ENCODE measurements at regions not wholly inside any gene's neighbourhood (a gene's known extent, or its start where the extent isn't known, plus 50 kb on each side); places are given as distances from the start of the nearest gene placed in this dataset.

- no peak overlapping the region for H3K4me3 Mint-ChIP-seq
- no peaks in the 10 kb centered on the region for H3K4me1 Mint-ChIP-seq (ENCODE audit: low read depth)
- no peak for TF ChIP-seq CTCF (IDR thresholded peaks at IDR 0.05)
- no peaks in the 10 kb centered on the region for H3K27me3 Mint-ChIP-seq
- DNase-seq (no peak), ATAC-seq (no peak)
- no peaks in the 10 kb centered on the region for H3K36me3 Mint-ChIP-seq (ENCODE audit: low read depth)
- ChIA-PET CTCF (no interaction called here), POLR2A (no interaction called here)
- no peak overlapping the region for H3K27ac Mint-ChIP-seq
- peaks cover 9% of the 10 kb centered on the region for H3K9me3 Mint-ChIP-seq
- intact Hi-C loops (cut with micrococcal nuclease), result no loop called here
Measured at GRCh38 chr13:69461397-69461796, 646.2 kb upstream of the ATXN8OS start.

GRCh38 chr13:69459346-69459745 is 648.3 kb upstream of the ATXN8OS start:
- no peak for TF ChIP-seq CTCF (IDR thresholded peaks at IDR 0.05)
- Mint-ChIP-seq H3K36me3 (ENCODE audit: low read depth) (no peaks in the 10 kb centered on the region), H3K27me3 (no peaks in the 10 kb centered on the region), H3K9me3 (peaks cover 9% of the 10 kb centered on the region), H3K4me3 (no peak overlapping the region), H3K4me1 (ENCODE audit: low read depth) (no peaks in the 10 kb centered on the region), H3K27ac (no peak overlapping the region)
- DNase-seq (no peak), ATAC-seq (no peak)
- ChIA-PET CTCF (no interaction called here), POLR2A (no interaction called here)
- intact Hi-C loops (cut with micrococcal nuclease), result no loop called here

- Mint-ChIP-seq H3K27me3 (no peaks in the 10 kb centered on the region), H3K27ac (no peak overlapping the region), H3K9me3 (peaks cover 6% of the 10 kb centered on the region), H3K4me1 (ENCODE audit: low read depth) (no peaks in the 10 kb centered on the region), H3K4me3 (no peak overlapping the region), H3K36me3 (ENCODE audit: low read depth) (no peaks in the 10 kb centered on the region)
- intact Hi-C loops (cut with micrococcal nuclease), result no loop called here
- no peak for ATAC-seq
- CTCF ChIA-PET, result no interaction called here
- TF ChIP-seq CTCF (IDR thresholded peaks at IDR 0.05), result no peak
- POLR2A ChIA-PET, result no interaction called here
- no peak for DNase-seq
Measured at GRCh38 chr13:69458013-69458412, 649.6 kb upstream of the ATXN8OS start.

GRCh38 chr13:69450245-69450644 is 657.4 kb upstream of the ATXN8OS start:
- ChIA-PET POLR2A (no interaction called here), CTCF (no interaction called here)
- no peak for TF ChIP-seq CTCF (IDR thresholded peaks at IDR 0.05)
- no peaks in the 10 kb centered on the region for H3K36me3 Mint-ChIP-seq (ENCODE audit: low read depth)
- no peak overlapping the region for H3K27ac Mint-ChIP-seq
- ATAC-seq (no peak), DNase-seq (no peak)
- H3K9me3 Mint-ChIP-seq, result peaks cover 11% of the 10 kb centered on the region
- no peak overlapping the region for H3K4me3 Mint-ChIP-seq
- H3K4me1 Mint-ChIP-seq (ENCODE audit: low read depth), result no peaks in the 10 kb centered on the region
- no peaks in the 10 kb centered on the region for H3K27me3 Mint-ChIP-seq
- intact Hi-C loops (cut with micrococcal nuclease), result no loop called here

GRCh38 chr13:69425235-69425634 is 682.4 kb upstream of the ATXN8OS start:
- ATAC-seq (no peak), DNase-seq (no peak)
- Mint-ChIP-seq H3K27ac (no peak overlapping the region), H3K9me3 (peaks cover 40% of the 10 kb centered on the region), H3K27me3 (no peaks in the 10 kb centered on the region), H3K36me3 (ENCODE audit: low read depth) (no peaks in the 10 kb centered on the region), H3K4me3 (no peak overlapping the region), H3K4me1 (ENCODE audit: low read depth) (no peaks in the 10 kb centered on the region)
- ChIA-PET CTCF (no interaction called here), POLR2A (no interaction called here)
- intact Hi-C loops (cut with micrococcal nuclease), result no loop called here
- no peak for TF ChIP-seq CTCF (IDR thresholded peaks at IDR 0.05)

Measured in activated CD8-positive, alpha-beta T cell treated with anti-CD3 and anti-CD28 coated beads for 36 hours (primary cell).